WTC11 (cell line): ENCODE measurements at regions not wholly inside any gene's neighbourhood (a gene's known extent, or its start where the extent isn't known, plus 50 kb on each side); places are given as distances from the start of the nearest gene placed in this dataset.

Experiments
- ATF2 ChIP-seq: sonication (generic); formaldehyde crosslinking; IDR thresholded peaks from 2 replicates; pipeline ENCODE4 v1.8.1; 2022; ENCODE audit warnings: low read depth, missing genetic modification reagents, borderline replicate concordance
- CTCF ChIP-seq: fragments of 200-600 bp; IDR thresholded peaks from 2 replicates; pipeline ENCODE4 v1.8.0; 2022; ENCODE audit warnings: antibody characterized with exemption
- MAX ChIP-seq: sonication (generic); formaldehyde crosslinking; IDR thresholded peaks from 2 replicates; pipeline ENCODE4 v1.8.0; 2022; ENCODE audit warnings: mild to moderate bottlenecking, missing genetic modification reagents
- NFYB ChIP-seq: sonication (generic); formaldehyde crosslinking; conservative IDR thresholded peaks from 2 replicates; pipeline ENCODE4 v1.8.0; 2022; ENCODE audit warnings: low read depth, missing genetic modification reagents
- NR1H2 ChIP-seq: sonication (generic); formaldehyde crosslinking; IDR thresholded peaks from 2 replicates; pipeline ENCODE4 v1.9.0; 2021; ENCODE audit warnings: mild to moderate bottlenecking, moderate library complexity, missing genetic modification reagents
- NR2C2 ChIP-seq: sonication (generic); formaldehyde crosslinking; IDR thresholded peaks from 2 replicates; pipeline ENCODE4 v1.8.0; 2022; ENCODE audit warnings: mild to moderate bottlenecking, missing genetic modification reagents
- PRDM15 ChIP-seq: sonication (generic); formaldehyde crosslinking; IDR thresholded peaks from 2 replicates; pipeline ENCODE4 v1.8.0; 2022; ENCODE audit warnings: missing genetic modification reagents
- RORB ChIP-seq: fragments of 250-450 bp; sonication (Bioruptor Pico); IDR thresholded peaks from 2 replicates; pipeline ENCODE4 v1.9.0; 2021; ENCODE audit warnings: mild to moderate bottlenecking
- USF2 ChIP-seq: sonication (generic); formaldehyde crosslinking; IDR thresholded peaks from 2 replicates; pipeline ENCODE4 v1.8.1; 2023; ENCODE audit warnings: mild to moderate bottlenecking, missing genetic modification reagents, moderate library complexity
- ZNF121 ChIP-seq: sonication (generic); formaldehyde crosslinking; IDR thresholded peaks from 2 replicates; pipeline ENCODE4 v1.8.0; 2023; ENCODE audit warnings: missing genetic modification reagents
- ZNF317 ChIP-seq: sonication (generic); formaldehyde crosslinking; IDR thresholded peaks from 2 replicates; pipeline ENCODE4 v1.8.1; 2023; ENCODE audit warnings: low read depth, mild to moderate bottlenecking, moderate library complexity, missing genetic modification reagents, borderline replicate concordance
- ZNF425 ChIP-seq: fragments of 250-450 bp; sonication (Bioruptor Pico); conservative IDR thresholded peaks from 2 replicates; pipeline ENCODE4 v1.9.0; 2021; ENCODE audit warnings: mild to moderate bottlenecking

- TF ChIP-seq CTCF (no peak), NR2C2 (CRISPR knock-in tag) (no peak), ZNF121 (CRISPR knock-in tag) (no peak), NR1H2 (no peak), ATF2 (CRISPR knock-in tag) (no peak), ZNF425 (CRISPR knock-in tag) (no peak), USF2 (CRISPR knock-in tag) (no peak), RORB (CRISPR knock-in tag) (no peak), ZNF317 (CRISPR knock-in tag) (no peak), NFYB (CRISPR knock-in tag) (no peak), PRDM15 (CRISPR knock-in tag) (no peak), MAX (no peak)
These were observed 79.8 kb upstream of the ZNF716 start for GRCh38 chr7:57370066-57370738.
